HepG2 (cell line): ENCODE measurements at regions not wholly inside any gene's neighbourhood (a gene's known extent, or its start where the extent isn't known, plus 50 kb on each side); places are given as distances from the start of the nearest gene placed in this dataset.

ENCODE experiments used
- ATAC-seq: fragments of 200-7000 bp; cut with Tn5 transposase; 3 replicates; pipeline ENCODE4 v1.9.1; 2020; ENCODE audit warnings: mild to moderate bottlenecking, moderate library complexity
- BruUV-seq: library from RNA; stranded (reverse); fragments of 400-500 nt; replicated peaks from 2 replicates; lab custom pipeline; 2021; lab: Mats Ljungman, UMichigan
- CTCF ChIA-PET: fragments of 300-600 bp; formaldehyde crosslinking; extraction: SDS; loops from one replicate; lab custom pipeline; 2021; ENCODE audit warnings: low total read pairs, inconsistent platforms, low intra/inter-chr PET ratio; lab: Yijun Ruan, JAX
- POLR2A ChIA-PET: fragments of 350-600 bp; sonication (Branson Sonifier 250); formaldehyde crosslinking; loops from one replicate; lab custom pipeline; 2020; ENCODE audit warnings: antibody characterized with exemption, inconsistent platforms; lab: Yijun Ruan, JAX
- DNase-seq: peaks from one replicate; pipeline ENCODE4 v3.0.0-alpha.2; 2015; ENCODE audit warnings: low spot score
- FAIRE-seq: peaks from 3 replicates; lab custom pipeline; 2011; peaks lifted over from hg19 to GRCh38; lab: Jason Lieb, UNC
- H2AFZ ChIP-seq: one replicate; pipeline ENCODE4 v1.6.1; 2011; ENCODE audit warnings: low read length, inconsistent platforms
- H3K27ac ChIP-seq: fragments of 300-600 bp; 3 replicates; pipeline ENCODE4 v1.8.0; 2011; ENCODE audit warnings: mixed run types, mild to moderate bottlenecking, mixed read lengths, low read length, inconsistent platforms; ENCODE audit not compliant: insufficient read depth; ENCODE audit errors: extremely low read length
- H3K27me3 ChIP-seq, 2 experiments: fragments of 200-600 bp in 1 of 2; 2 replicates in 1 of 2; 3 replicates in 1 of 2; pipeline versions ENCODE4 v1.6.0 to v1.8.0; 2011; ENCODE audit warnings: low read length in 2 of 2, mild to moderate bottlenecking in 2 of 2, moderate library complexity in 2 of 2, inconsistent platforms in 1 of 2; ENCODE audit not compliant: insufficient read depth in 2 of 2, control insufficient read depth in 1 of 2
- H3K36me3 ChIP-seq, 2 experiments: fragments of 200-600 bp in 1 of 2; replicated peaks in 1 of 2; 2 replicates in 1 of 2; 3 replicates in 1 of 2; pipeline versions ENCODE4 v1.5.1 to v1.8.0; 2011; ENCODE audit warnings: low read length in 2 of 2, inconsistent platforms in 1 of 2; ENCODE audit not compliant: insufficient read depth in 2 of 2, control insufficient read depth in 1 of 2
- H3K4me1 ChIP-seq: 2 replicates; pipeline ENCODE4 v1.5.1; 2012; ENCODE audit warnings: low read length, inconsistent platforms; ENCODE audit not compliant: insufficient read depth
- H3K4me2 ChIP-seq: 2 replicates; pipeline ENCODE4 v1.6.0; 2011; ENCODE audit warnings: low read depth, low read length, inconsistent platforms
- H3K4me3 ChIP-seq, 3 experiments: fragments of 200-600 bp in 1 of 3; sonication (generic), shearing (Covaris generic) in 1 of 3; replicated peaks in 1 of 3; 2 replicates each; pipeline ENCODE4 v1.5.1; 2011 to 2016; ENCODE audit warnings: low read length in 3 of 3, inconsistent platforms in 2 of 3, low read depth in 2 of 3, mild to moderate bottlenecking in 2 of 3, control low read depth in 1 of 3, mixed read lengths in 1 of 3; ENCODE audit not compliant: insufficient read depth in 1 of 3
- H3K79me2 ChIP-seq: one replicate; pipeline ENCODE4 v1.6.1; 2011; ENCODE audit warnings: low read length, inconsistent platforms; ENCODE audit not compliant: insufficient read depth
- H3K9ac ChIP-seq: 2 replicates; pipeline ENCODE4 v1.6.0; 2011; ENCODE audit warnings: mild to moderate bottlenecking, low read depth, low read length, inconsistent platforms; ENCODE audit not compliant: insufficient read depth
- H3K9me3 ChIP-seq: 2 replicates; pipeline ENCODE4 v1.5.1; 2012; ENCODE audit warnings: mild to moderate bottlenecking, low read length
- H4K20me1 ChIP-seq: 2 replicates; pipeline ENCODE4 v1.6.0; 2011; ENCODE audit warnings: inconsistent platforms, mild to moderate bottlenecking, low read length, moderate library complexity; ENCODE audit not compliant: insufficient read depth
- DR1 ChIP-seq: sonication (generic); formaldehyde crosslinking; IDR thresholded peaks from 2 replicates; pipeline ENCODE4 v1.8.0; 2021; ENCODE audit warnings: mild to moderate bottlenecking, missing genetic modification reagents, inconsistent platforms
- POLR2AphosphoS2 ChIP-seq: IDR thresholded peaks from 2 replicates; pipeline ENCODE4 v1.6.1; 2011; ENCODE audit warnings: low read depth, low read length, improper control_type of control experiment
- TEAD2 ChIP-seq: sonication (generic); formaldehyde crosslinking; IDR thresholded peaks from 2 replicates; pipeline ENCODE4 v1.9.0; 2021; ENCODE audit warnings: missing genetic modification reagents
- WGBS: methylation state at CpG from one replicate; pipeline ENCODE4 v1.1.6; 2017; ENCODE audit warnings: low lambda C conversion rate; 5-methylcytosine and 5-hydroxymethylcytosine counted together
- in situ Hi-C: cut with HindIII; loops from 2 replicates; pipeline ENCODE4 v1.10.0; 2017; ENCODE audit warnings: low pct_unique_long_range_greater_than_20kb; ENCODE audit not compliant: extremely low pct_ligation_motif_present
- intact Hi-C: fragments of 100-400 bp; cut with micrococcal nuclease; formaldehyde crosslinking; loops from one replicate; pipeline ENCODE4 v1.10.0; 2022; ENCODE audit not compliant: unreplicated experiment
- TF ChIP-seq, protein P1 (sequence below): sonication (generic); formaldehyde crosslinking; conservative IDR thresholded peaks from 2 replicates; pipeline ENCODE4 v1.4.0; 2020; ENCODE audit warnings: mild to moderate bottlenecking, missing genetic modification reagents, moderate library complexity
- TF ChIP-seq, protein P2 (sequence below): sonication (generic); formaldehyde crosslinking; IDR thresholded peaks from 2 replicates; pipeline ENCODE4 v1.5.0; 2020; ENCODE audit warnings: mild to moderate bottlenecking, missing genetic modification reagents

DNA sequence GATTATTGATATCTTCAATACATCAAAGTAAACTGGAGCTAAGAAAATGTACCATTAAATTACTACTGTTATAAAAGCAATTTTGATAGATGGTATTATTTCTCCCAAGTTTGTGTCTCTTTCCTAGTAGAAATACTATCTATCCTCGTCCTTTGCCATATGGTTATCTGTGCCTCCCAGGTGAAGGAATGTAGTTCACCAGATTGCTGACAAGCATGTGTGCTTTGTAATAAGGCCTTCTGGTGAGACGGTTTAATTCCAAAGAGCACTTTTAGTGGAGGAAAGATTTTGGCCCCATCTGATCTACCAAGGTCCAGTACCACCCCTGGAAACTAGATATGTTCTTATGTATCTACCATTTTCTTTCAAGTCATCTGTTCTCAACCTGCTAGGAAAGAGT lies 243.6 kb downstream of the DLEU7 start:
- FAIRE-seq (no peak), ATAC-seq (no peak), DNase-seq (no peak)
- no peak overlapping the region for H3K9ac ChIP-seq
- peaks cover 38% of the 10 kb centered on the region for H3K4me1 ChIP-seq
- no peaks in the 10 kb centered on the region for H3K9me3 ChIP-seq
- TF ChIP-seq DR1 (no peak), TEAD2 (CRISPR knock-in tag) (no peak), POLR2AphosphoS2 (no peak)
- TF ChIP-seq, protein P1, sequence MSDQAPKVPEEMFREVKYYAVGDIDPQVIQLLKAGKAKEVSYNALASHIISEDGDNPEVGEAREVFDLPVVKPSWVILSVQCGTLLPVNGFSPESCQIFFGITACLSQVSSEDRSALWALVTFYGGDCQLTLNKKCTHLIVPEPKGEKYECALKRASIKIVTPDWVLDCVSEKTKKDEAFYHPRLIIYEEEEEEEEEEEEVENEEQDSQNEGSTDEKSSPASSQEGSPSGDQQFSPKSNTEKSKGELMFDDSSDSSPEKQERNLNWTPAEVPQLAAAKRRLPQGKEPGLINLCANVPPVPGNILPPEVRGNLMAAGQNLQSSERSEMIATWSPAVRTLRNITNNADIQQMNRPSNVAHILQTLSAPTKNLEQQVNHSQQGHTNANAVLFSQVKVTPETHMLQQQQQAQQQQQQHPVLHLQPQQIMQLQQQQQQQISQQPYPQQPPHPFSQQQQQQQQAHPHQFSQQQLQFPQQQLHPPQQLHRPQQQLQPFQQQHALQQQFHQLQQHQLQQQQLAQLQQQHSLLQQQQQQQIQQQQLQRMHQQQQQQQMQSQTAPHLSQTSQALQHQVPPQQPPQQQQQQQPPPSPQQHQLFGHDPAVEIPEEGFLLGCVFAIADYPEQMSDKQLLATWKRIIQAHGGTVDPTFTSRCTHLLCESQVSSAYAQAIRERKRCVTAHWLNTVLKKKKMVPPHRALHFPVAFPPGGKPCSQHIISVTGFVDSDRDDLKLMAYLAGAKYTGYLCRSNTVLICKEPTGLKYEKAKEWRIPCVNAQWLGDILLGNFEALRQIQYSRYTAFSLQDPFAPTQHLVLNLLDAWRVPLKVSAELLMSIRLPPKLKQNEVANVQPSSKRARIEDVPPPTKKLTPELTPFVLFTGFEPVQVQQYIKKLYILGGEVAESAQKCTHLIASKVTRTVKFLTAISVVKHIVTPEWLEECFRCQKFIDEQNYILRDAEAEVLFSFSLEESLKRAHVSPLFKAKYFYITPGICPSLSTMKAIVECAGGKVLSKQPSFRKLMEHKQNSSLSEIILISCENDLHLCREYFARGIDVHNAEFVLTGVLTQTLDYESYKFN (CRISPR knock-in tag): no peak
- TF ChIP-seq, protein P2, sequence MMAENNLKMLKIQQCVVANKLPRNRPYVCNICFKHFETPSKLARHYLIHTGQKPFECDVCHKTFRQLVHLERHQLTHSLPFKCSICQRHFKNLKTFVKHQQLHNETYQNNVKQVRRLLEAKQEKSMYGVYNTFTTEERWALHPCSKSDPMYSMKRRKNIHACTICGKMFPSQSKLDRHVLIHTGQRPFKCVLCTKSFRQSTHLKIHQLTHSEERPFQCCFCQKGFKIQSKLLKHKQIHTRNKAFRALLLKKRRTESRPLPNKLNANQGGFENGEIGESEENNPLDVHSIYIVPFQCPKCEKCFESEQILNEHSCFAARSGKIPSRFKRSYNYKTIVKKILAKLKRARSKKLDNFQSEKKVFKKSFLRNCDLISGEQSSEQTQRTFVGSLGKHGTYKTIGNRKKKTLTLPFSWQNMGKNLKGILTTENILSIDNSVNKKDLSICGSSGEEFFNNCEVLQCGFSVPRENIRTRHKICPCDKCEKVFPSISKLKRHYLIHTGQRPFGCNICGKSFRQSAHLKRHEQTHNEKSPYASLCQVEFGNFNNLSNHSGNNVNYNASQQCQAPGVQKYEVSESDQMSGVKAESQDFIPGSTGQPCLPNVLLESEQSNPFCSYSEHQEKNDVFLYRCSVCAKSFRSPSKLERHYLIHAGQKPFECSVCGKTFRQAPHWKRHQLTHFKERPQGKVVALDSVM: no peak
- WGBS: 75% methylated on average over 2 of the region's 2 CpGs
- H3K79me2 ChIP-seq: no peaks in the 10 kb centered on the region
- H3K36me3 ChIP-seq: no peaks in the 10 kb centered on the region
- BruUV-seq: no TSS peak
- H3K4me3 ChIP-seq: no peak overlapping the region
- no peak overlapping the region for H2AFZ ChIP-seq
- H3K4me2 ChIP-seq: no peak overlapping the region
- no peaks in the 10 kb centered on the region for H3K27me3 ChIP-seq
- no peak overlapping the region for H3K27ac ChIP-seq
- CTCF ChIA-PET: no interaction called here
- intact Hi-C loops (no loop called here), in situ Hi-C loops (no loop called here)
- H4K20me1 ChIP-seq: no peaks in the 10 kb centered on the region
- POLR2A ChIA-PET: no interaction called here
